ENCODE measurements at regions not wholly inside any gene's neighbourhood (a gene's known extent, or its start where the extent isn't known, plus 50 kb on each side); places are given as distances from the start of the nearest gene placed in this dataset.
A peak's percentile ranks its signal among the peaks of the same experiment; 100 is the strongest.

DNA sequence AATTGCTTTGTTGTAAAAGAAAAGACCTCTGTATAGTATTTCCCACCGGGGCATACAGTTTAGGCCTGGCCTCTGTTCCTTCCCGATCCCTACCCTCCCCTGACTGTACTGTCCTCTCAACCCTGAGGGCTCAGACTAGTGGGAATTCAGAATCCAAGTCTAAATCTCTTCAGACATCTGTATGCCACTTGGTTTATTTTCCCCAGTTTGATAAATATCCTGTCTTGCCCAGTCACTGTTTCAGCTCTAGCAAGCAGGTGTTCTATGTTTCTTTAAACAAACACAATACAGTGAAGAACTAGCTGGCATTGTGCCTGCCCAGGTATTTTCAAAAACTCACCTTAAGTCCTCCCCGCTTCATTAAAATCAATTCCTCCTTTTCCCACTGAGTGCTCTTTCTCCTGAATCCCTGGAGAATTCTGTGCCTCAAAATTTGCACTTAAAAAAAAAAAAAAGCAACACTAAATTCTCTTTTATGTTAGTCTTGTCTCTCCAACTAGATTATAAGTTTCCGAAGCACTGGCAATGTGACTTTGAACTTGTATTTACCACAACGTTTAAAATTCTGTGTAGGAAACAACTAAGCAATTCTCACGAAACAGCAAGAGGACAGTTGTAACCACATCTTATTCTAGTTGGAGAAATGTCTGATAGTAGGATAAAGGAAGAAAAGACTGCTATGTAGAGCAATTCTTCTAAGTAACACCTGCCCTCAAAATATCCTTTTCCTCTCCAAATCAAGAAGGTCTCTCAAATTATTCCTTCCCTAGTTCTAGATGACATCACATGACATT is 112.0 kb upstream of the CARMIL1 start:
- TF ChIP-seq GATA3 (IDR thresholded peaks at IDR 0.05; ENCODE audit: low read depth, low read length) = no peak
- 0 out of 2 replicates have a peak, but pooled peaks have one; percentile 9 for TF ChIP-seq GATA2 (IDR thresholded peaks at IDR 0.05; ENCODE audit: low read depth, low read length)
